Adrenal gland (tissue), 9 donors: ENCODE measurements at regions not wholly inside any gene's neighbourhood (a gene's known extent, or its start where the extent isn't known, plus 50 kb on each side); places are given as distances from the start of the nearest gene placed in this dataset.
"Not testable (repeated sequence)": the region's sequence is repeated elsewhere in the genome, so short reads cannot be mapped to it uniquely, and the experiment has no call there.

Source experiments
- DNase-seq, 7 donors: peaks; one replicate each; pipeline ENCODE4 v3.0.0-alpha.2; 2019 to 2020
- H3K27ac ChIP-seq, 5 donors: fragments of 200-600 bp; sonication (generic) in 4 of 5; 1 replicate in 3 of 5; 2 replicates in 2 of 5; pipeline versions ENCODE4 v1.5.1 to v1.8.0; 2016 to 2020; ENCODE audit warnings: mild to moderate bottlenecking in 1 of 5
- H3K27me3 ChIP-seq: fragments of 200-600 bp; 2 replicates; pipeline ENCODE4 v1.8.0; 2021
- H3K36me3 ChIP-seq, 2 donors: fragments of 200-600 bp; replicated peaks in 1 of 2; 1 replicate in 1 of 2; 2 replicates in 1 of 2; pipeline versions ENCODE4 v1.5.1 to v1.8.0; 2018 to 2022
- H3K4me1 ChIP-seq, 2 donors: fragments of 200-600 bp; replicated peaks in 1 of 2; 1 replicate in 1 of 2; 2 replicates in 1 of 2; pipeline versions ENCODE4 v1.5.1 to v1.8.0; 2018 to 2021
- H3K4me3 ChIP-seq, 4 donors: fragments of 200-600 bp; sonication (generic) in 3 of 4; one replicate each; pipeline ENCODE4 v1.5.1; 2016 to 2018
- H3K9me3 ChIP-seq, 3 donors: fragments of 200-600 bp; sonication (generic) in 1 of 3; replicated peaks in 1 of 3; 1 replicate in 2 of 3; 2 replicates in 1 of 3; pipeline versions ENCODE4 v1.5.1 to v1.8.0; 2016 to 2021
- POLR2A ChIP-seq, 2 donors: fragments of 450-650 bp; IDR thresholded peaks; one replicate each; pipeline ENCODE4 v1.6.1; 2017; ENCODE audit warnings: antibody characterized with exemption in 2 of 2, mild to moderate bottlenecking in 2 of 2, moderate library complexity in 1 of 2
- WGBS, 4 donors: extraction: QIAGEN DNeasy Blood & Tissue Kit in 2 of 4; methylation state at CpG; one replicate each; pipeline versions ENCODE4 v1.1.5 to v1.1.7; 2013 to 2017; 5-methylcytosine and 5-hydroxymethylcytosine counted together
- intact Hi-C, 2 donors: fragments of 100-400 bp; cut with DNase I; formaldehyde crosslinking; loops; one replicate each; pipeline versions ENCODE4 v1.14.1 to v1.15.0; 2022 to 2023
- TF ChIP-seq, protein P1 (sequence below), 6 experiments: fragments of 450-650 bp in 4 of 6; fragments of 200-600 bp in 2 of 6; sonication (generic) in 1 of 6; IDR thresholded peaks; 1 replicate in 5 of 6; 2 replicates in 1 of 6; pipeline versions ENCODE4 v1.5.1 to v1.8.0; 2016 to 2021; ENCODE audit warnings: antibody characterized with exemption in 6 of 6, mild to moderate bottlenecking in 2 of 6, moderate library complexity in 1 of 6
- donor health status: healthy with polysubstance abuse.
- donor health status: Bipolar disorder and iron deficiency.
- donor health status: DM: yes; HTN: yes; CAD: no.
- donor health status: DM: no; HTN: no; CAD: no.
- donor health status: DM: no; HTN: no; CAD: no.

DNA sequence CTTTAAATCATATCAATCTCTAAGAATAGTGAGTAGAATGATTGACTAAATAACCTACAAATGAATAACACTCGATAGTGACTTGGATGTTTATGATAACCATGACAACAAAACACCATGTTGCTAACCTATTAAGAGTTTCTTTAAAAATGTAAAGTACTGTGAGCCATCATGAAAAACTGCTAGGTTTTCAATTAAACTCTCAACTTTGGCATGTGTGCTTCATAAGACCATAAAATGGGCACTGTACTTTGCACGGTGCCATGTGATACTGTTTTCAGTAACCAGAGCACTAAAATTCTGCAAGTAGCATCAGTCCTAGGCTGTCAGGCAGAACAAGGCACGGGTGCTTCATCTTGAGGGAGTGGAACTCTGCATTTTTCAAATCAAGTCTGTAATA, 96.2 kb upstream of the TRIM77 start:
- TF ChIP-seq, protein P1, sequence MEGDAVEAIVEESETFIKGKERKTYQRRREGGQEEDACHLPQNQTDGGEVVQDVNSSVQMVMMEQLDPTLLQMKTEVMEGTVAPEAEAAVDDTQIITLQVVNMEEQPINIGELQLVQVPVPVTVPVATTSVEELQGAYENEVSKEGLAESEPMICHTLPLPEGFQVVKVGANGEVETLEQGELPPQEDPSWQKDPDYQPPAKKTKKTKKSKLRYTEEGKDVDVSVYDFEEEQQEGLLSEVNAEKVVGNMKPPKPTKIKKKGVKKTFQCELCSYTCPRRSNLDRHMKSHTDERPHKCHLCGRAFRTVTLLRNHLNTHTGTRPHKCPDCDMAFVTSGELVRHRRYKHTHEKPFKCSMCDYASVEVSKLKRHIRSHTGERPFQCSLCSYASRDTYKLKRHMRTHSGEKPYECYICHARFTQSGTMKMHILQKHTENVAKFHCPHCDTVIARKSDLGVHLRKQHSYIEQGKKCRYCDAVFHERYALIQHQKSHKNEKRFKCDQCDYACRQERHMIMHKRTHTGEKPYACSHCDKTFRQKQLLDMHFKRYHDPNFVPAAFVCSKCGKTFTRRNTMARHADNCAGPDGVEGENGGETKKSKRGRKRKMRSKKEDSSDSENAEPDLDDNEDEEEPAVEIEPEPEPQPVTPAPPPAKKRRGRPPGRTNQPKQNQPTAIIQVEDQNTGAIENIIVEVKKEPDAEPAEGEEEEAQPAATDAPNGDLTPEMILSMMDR (IDR thresholded peaks at IDR 0.05) = no peak
- no peak for TF ChIP-seq POLR2A (IDR thresholded peaks at IDR 0.05)
- 76 to 80% (median 79%) methylated on average over 3 of the region's 3 CpGs for WGBS, 4 donors
- Histone ChIP-seq H3K4me1 (no peaks in the 10 kb centered on the region), H3K27ac (no peak overlapping the region), H3K4me3 (no peak overlapping the region), H3K36me3 (no peaks in the 10 kb centered on the region), H3K27me3 (no peaks in the 10 kb centered on the region), H3K9me3 (no peaks in the 10 kb centered on the region)
- intact Hi-C loops = no loop called here
- no peak for DNase-seq

DNA sequence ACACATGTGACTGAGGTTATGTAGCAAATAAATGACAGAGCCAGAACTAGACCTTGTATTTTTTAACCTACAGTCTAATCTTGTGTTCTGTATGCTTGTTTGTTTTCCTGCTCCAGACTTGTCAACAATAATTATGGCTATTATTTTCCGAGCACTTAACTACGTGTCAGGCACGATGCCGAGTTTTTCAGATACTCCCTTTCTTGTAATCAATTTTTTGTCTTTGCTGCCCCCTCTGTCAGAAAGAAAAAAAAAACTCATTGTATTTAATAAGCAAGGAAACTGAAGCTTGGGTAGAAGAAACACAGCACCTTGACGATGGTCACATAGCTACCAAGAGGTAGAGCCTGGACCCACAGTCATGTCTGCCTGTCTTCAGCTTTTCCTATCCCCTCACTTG, 95.7 kb upstream of the TRIM77 start:
- H3K27ac ChIP-seq, H3K4me3 ChIP-seq, DNase-seq, H3K9me3 ChIP-seq, intact Hi-C loops, H3K4me1 ChIP-seq, H3K27me3 ChIP-seq, H3K36me3 ChIP-seq: not testable (repeated sequence)
- WGBS, 4 donors = 41 to 52% (median 45%) methylated on average over 5 of the region's 5 CpGs

DNA sequence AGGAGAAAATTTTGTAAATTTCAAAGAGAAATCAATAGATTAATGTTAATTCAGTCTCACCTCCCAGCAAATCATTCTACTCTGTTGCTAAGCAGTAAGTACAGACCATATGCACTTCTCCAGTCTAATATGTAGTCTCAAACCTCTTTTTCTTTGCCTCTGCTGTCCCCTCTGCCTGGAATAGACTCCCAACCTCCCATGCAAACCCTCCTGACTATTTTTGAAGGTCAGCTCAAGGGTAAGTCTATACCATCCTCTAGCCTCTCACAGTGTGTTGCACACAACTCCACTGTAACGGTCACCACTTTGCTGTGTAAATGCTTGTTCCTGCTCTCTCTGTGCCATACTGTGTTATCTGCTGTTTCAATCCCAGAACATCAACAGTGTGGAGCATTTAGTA, 94.5 kb upstream of the TRIM77 start:
- H3K9me3 ChIP-seq, H3K27ac ChIP-seq, H3K36me3 ChIP-seq, intact Hi-C loops, DNase-seq, H3K4me1 ChIP-seq, H3K27me3 ChIP-seq, H3K4me3 ChIP-seq: not testable (repeated sequence)
- WGBS, 4 donors = 73 to 100% (median 87%) methylated on average over 1 of the region's 1 CpG

DNA sequence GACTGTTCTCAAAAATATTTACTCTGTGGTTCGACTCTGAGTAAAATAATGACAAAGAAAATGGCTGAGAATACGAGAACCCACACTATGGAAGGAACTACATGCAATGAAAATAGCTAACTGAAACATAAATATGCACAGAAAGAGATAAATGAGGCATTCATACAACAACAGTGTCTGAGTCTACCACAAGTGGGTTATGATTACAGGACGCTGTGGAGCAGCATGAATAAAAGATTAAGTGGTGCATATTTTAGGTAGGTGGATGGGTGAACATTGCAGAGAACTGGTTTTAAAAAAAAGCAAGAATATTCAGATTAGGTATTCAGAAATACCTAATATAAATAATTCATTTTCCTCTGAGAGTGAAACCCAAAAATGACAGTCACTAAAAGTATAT, 93.9 kb upstream of the TRIM77 start:
- H3K27ac ChIP-seq, DNase-seq, H3K9me3 ChIP-seq, H3K36me3 ChIP-seq, H3K4me3 ChIP-seq, H3K4me1 ChIP-seq, H3K27me3 ChIP-seq, intact Hi-C loops: not testable (repeated sequence)
- WGBS, 4 donors = 56 to 75% (median 67%) methylated on average over 3 of the region's 3 CpGs

DNA sequence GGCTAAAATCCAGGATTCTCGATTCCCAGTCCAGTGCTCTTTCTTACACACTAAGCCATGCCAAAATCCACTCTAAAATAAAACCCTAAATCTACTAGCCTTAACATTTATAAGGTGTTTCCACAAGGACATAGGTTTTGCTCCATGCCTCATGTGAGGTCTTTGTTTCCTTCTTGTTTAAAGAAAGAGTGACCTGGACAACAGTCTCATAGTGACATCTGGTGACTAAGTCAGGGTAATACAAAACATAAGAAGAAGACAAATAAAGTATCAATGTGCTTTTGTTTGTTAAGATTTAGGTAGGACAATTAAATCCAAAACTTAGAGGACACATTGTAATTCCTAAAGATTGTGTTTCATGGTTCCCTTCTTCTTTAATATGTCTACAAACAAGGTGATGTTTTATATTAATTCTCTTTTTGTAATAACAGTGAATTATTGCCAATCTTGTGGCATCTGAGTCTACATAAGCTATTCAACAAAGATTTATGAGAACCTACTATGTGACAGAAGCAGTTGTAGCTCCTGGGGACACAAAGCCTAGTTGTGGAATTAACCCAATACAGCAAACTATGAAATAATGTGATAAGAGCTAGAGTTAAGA, 93.0 kb upstream of the TRIM77 start:
- intact Hi-C loops, H3K27me3 ChIP-seq, H3K9me3 ChIP-seq, H3K27ac ChIP-seq, H3K4me1 ChIP-seq, DNase-seq, H3K4me3 ChIP-seq, H3K36me3 ChIP-seq: not testable (repeated sequence)
- TF ChIP-seq, protein P1 (IDR thresholded peaks at IDR 0.05) = peak in 5 of 6 experiments; percentile 28 to 45 (median 43)
- WGBS, 4 donors = 15 to 38% (median 29%) methylated on average over 1 of the region's 1 CpG

DNA sequence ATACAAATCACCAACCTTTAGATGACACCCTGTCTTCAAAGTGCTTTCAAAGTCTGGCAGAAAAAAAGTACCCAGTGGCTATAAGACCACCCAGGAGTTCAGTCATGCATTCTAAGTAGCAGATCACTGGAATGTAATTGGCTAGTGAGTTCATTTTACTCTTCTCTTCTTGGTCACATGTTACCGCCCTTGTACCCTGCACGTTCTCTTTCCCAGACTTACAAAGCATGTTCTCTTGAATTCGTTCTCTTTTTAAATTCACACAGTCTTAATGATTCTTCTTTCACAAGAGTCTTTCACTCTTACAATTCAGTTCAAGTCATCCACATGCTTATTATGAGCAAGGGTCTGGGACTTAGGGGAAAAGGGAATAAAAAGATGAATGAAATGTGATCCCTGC, 89.4 kb upstream of the TRIM77 start:
- H3K27ac ChIP-seq, H3K9me3 ChIP-seq, DNase-seq, H3K36me3 ChIP-seq, intact Hi-C loops, H3K4me3 ChIP-seq, H3K27me3 ChIP-seq, H3K4me1 ChIP-seq: not testable (repeated sequence)
- WGBS, 4 donors = 51 to 80% (median 62%) methylated on average over 3 of the region's 3 CpGs
